GM12878 (cell line): ENCODE measurements at regions not wholly inside any gene's neighbourhood (a gene's known extent, or its start where the extent isn't known, plus 50 kb on each side); places are given as distances from the start of the nearest gene placed in this dataset.

ENCODE experiments used
- ATF2 ChIP-seq: IDR thresholded peaks from 2 replicates; pipeline ENCODE4 v1.6.1; 2012; ENCODE audit warnings: low read length, inconsistent platforms
- BACH1 ChIP-seq: fragments of 450-650 bp; IDR thresholded peaks from 2 replicates; pipeline ENCODE4 v1.6.1; 2017; ENCODE audit warnings: mild to moderate bottlenecking, borderline replicate concordance
- BMI1 ChIP-seq: fragments of 450-650 bp; IDR thresholded peaks from 2 replicates; pipeline ENCODE4 v1.6.1; 2016; ENCODE audit warnings: mild to moderate bottlenecking, moderate library complexity, borderline replicate concordance
- CBX3 ChIP-seq: fragments of 200-600 bp; sonication (generic); IDR thresholded peaks from 2 replicates; pipeline ENCODE4 v1.6.1; 2016; ENCODE audit warnings: low read depth, borderline replicate concordance
- EED ChIP-seq: sonication (generic); IDR thresholded peaks from 2 replicates; pipeline ENCODE4 v1.6.1; 2016; ENCODE audit warnings: antibody characterized with exemption, low read depth
- HCFC1 ChIP-seq: fragments of 150-350 bp; IDR thresholded peaks from 2 replicates; pipeline ENCODE4 v1.6.1; 2014; ENCODE audit warnings: low read length
- MLLT1 ChIP-seq: fragments of 450-650 bp; IDR thresholded peaks from 2 replicates; pipeline ENCODE4 v1.6.1; 2016; ENCODE audit warnings: mild to moderate bottlenecking
- MXI1 ChIP-seq: fragments of 150-350 bp; IDR thresholded peaks from 2 replicates; pipeline ENCODE4 v1.6.1; 2011; ENCODE audit warnings: low read depth, mild to moderate bottlenecking, inconsistent platforms, low read length, improper control_type of control experiment
- MYC ChIP-seq: IDR thresholded peaks from 2 replicates; pipeline ENCODE4 v1.6.1; 2011; ENCODE audit warnings: mild to moderate bottlenecking, low read length, moderate library complexity, inconsistent platforms; ENCODE audit not compliant: insufficient read depth, insufficient replicate concordance, insufficient read length, severe bottlenecking
- NFIC ChIP-seq: IDR thresholded peaks from 2 replicates; pipeline ENCODE4 v1.6.1; 2012; ENCODE audit warnings: low read depth, mild to moderate bottlenecking, inconsistent platforms, low read length, moderate library complexity
- NR2F1 ChIP-seq: fragments of 450-650 bp; conservative IDR thresholded peaks from 2 replicates; pipeline ENCODE4 v1.6.1; 2017; ENCODE audit warnings: mild to moderate bottlenecking
- PAX8 ChIP-seq: fragments of 450-650 bp; IDR thresholded peaks from 2 replicates; pipeline ENCODE4 v1.6.1; 2017; ENCODE audit warnings: mild to moderate bottlenecking, moderate library complexity
- SMC3 ChIP-seq: IDR thresholded peaks from 2 replicates; pipeline ENCODE4 v1.6.1; 2011; ENCODE audit warnings: low read length, improper control_type of control experiment, borderline replicate concordance
- TARDBP ChIP-seq: IDR thresholded peaks from 2 replicates; pipeline ENCODE4 v1.6.1; 2016; ENCODE audit warnings: borderline replicate concordance
- ZNF217 ChIP-seq: fragments of 450-650 bp; IDR thresholded peaks from 2 replicates; pipeline ENCODE4 v1.6.1; 2017; ENCODE audit warnings: antibody characterized with exemption, mild to moderate bottlenecking

- TF ChIP-seq MXI1 (no peak), PAX8 (no peak), ATF2 (no peak), TARDBP (no peak), SMC3 (no peak), ZNF217 (no peak), NFIC (no peak), MLLT1 (no peak), NR2F1 (no peak), EED (no peak), MYC (no peak), HCFC1 (no peak), CBX3 (no peak), BMI1 (no peak), BACH1 (no peak)
Observed at GRCh38 chr7:3229904-3230470, 71.1 kb upstream of the SDK1 start (continued).
